Activated CD8-positive, alpha-beta T cell treated with anti-CD3 and anti-CD28 coated beads for 36 hours (primary cell): ENCODE measurements at regions not wholly inside any gene's neighbourhood (a gene's known extent, or its start where the extent isn't known, plus 50 kb on each side); places are given as distances from the start of the nearest gene placed in this dataset.

ENCODE experiments used
- ATAC-seq: fragments of 200-7000 bp; cut with Tn5 transposase; one replicate; pipeline ENCODE4 v1.10.0; 2021; ENCODE audit warnings: mild to moderate bottlenecking, moderate library complexity
- CTCF ChIA-PET: fragments of 350-600 bp; sonication (Branson Sonifier 250); formaldehyde crosslinking; loops from one replicate; lab custom pipeline; 2021; ENCODE audit warnings: antibody characterized with exemption; lab: Charles Lee
- POLR2A ChIA-PET: fragments of 350-600 bp; sonication (Branson Sonifier 250); formaldehyde crosslinking; loops from one replicate; lab custom pipeline; 2021; ENCODE audit warnings: antibody characterized with exemption; lab: Charles Lee
- DNase-seq: peaks from one replicate; pipeline ENCODE4 v3.0.0-alpha.2; 2020
- H3K27ac Mint-ChIP-seq: one replicate; pipeline ENCODE4 v1.8.0; 2021; ENCODE audit warnings: mild to moderate bottlenecking, mixed read lengths
- H3K27me3 Mint-ChIP-seq: one replicate; pipeline ENCODE4 v1.8.0; 2021; ENCODE audit warnings: mixed read lengths
- H3K36me3 Mint-ChIP-seq: one replicate; pipeline ENCODE4 v1.8.0; 2021; ENCODE audit warnings: low read depth, mixed read lengths
- H3K4me1 Mint-ChIP-seq: one replicate; pipeline ENCODE4 v1.8.0; 2021; ENCODE audit warnings: low read depth, mixed read lengths
- H3K4me3 Mint-ChIP-seq: one replicate; pipeline ENCODE4 v1.8.0; 2021; ENCODE audit warnings: mild to moderate bottlenecking, moderate library complexity, mixed read lengths
- H3K9me3 Mint-ChIP-seq: one replicate; pipeline ENCODE4 v1.8.0; 2021; ENCODE audit warnings: mixed read lengths
- intact Hi-C: fragments of 100-400 bp; cut with micrococcal nuclease; formaldehyde crosslinking; loops from one replicate; pipeline ENCODE4 v1.10.0; 2022
- TF ChIP-seq, protein P1 (sequence below): fragments of 200-600 bp; IDR thresholded peaks from one replicate; pipeline ENCODE4 v1.8.0; 2022; ENCODE audit warnings: antibody characterized with exemption, mild to moderate bottlenecking

DNA sequence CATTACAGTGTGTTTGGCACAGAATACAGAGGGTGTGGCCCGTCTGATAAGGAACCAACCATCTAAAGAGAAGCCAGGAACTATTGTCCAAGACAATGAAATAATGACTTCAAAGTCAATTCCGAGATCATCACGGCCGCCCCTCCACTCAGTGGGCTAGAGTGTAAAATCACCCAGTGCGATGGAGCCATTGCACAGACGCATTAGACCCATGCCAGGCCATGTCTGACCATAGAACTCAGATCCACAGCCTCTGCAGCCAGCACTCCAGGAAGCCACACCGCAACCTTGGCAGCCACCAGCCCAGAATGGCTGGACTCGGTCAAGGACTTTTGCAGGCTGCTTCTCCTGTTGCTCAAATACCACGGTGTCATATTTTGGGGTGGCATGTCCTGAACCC lies 835.7 kb downstream of the DCDC2C start:
- ATAC-seq = no peak
- Mint-ChIP-seq H3K4me3 (no peak overlapping the region), H3K27ac (no peak overlapping the region), H3K27me3 (no peaks in the 10 kb centered on the region), H3K36me3 (no peaks in the 10 kb centered on the region), H3K4me1 (no peaks in the 10 kb centered on the region), H3K9me3 (peaks cover 7% of the 10 kb centered on the region)
- intact Hi-C loops = no loop called here
- POLR2A ChIA-PET = no interaction called here
- TF ChIP-seq, protein P1, sequence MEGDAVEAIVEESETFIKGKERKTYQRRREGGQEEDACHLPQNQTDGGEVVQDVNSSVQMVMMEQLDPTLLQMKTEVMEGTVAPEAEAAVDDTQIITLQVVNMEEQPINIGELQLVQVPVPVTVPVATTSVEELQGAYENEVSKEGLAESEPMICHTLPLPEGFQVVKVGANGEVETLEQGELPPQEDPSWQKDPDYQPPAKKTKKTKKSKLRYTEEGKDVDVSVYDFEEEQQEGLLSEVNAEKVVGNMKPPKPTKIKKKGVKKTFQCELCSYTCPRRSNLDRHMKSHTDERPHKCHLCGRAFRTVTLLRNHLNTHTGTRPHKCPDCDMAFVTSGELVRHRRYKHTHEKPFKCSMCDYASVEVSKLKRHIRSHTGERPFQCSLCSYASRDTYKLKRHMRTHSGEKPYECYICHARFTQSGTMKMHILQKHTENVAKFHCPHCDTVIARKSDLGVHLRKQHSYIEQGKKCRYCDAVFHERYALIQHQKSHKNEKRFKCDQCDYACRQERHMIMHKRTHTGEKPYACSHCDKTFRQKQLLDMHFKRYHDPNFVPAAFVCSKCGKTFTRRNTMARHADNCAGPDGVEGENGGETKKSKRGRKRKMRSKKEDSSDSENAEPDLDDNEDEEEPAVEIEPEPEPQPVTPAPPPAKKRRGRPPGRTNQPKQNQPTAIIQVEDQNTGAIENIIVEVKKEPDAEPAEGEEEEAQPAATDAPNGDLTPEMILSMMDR = no peak
- CTCF ChIA-PET = no interaction called here
- DNase-seq = no peak

DNA sequence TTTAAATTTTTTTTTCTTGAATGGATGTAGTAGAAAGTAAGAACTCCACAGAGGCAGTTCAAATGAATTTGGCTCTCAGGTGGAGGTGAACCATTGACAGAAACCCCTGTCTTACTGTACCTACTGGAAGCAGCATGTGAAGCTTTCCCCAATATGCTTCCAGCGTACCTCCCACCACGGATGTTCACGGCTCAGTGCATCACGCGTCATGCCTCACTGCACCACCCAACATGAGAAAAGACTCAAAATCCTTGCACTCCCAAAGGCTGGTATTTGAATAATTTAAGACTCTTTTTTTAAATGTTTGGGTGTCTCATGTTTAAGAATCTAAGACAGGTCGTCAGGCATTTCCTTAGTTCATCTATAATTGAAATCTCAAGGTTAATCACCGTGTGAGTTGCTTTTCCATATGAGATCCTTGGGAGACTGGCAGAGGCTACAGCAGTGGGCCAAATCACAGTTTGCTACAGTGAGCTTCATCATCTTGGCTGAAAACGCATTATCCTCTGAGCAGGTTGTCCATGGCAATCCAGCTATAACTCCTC lies 846.4 kb downstream of the DCDC2C start:
- POLR2A ChIA-PET = no interaction called here
- H3K27me3 Mint-ChIP-seq = no peaks in the 10 kb centered on the region

DNA sequence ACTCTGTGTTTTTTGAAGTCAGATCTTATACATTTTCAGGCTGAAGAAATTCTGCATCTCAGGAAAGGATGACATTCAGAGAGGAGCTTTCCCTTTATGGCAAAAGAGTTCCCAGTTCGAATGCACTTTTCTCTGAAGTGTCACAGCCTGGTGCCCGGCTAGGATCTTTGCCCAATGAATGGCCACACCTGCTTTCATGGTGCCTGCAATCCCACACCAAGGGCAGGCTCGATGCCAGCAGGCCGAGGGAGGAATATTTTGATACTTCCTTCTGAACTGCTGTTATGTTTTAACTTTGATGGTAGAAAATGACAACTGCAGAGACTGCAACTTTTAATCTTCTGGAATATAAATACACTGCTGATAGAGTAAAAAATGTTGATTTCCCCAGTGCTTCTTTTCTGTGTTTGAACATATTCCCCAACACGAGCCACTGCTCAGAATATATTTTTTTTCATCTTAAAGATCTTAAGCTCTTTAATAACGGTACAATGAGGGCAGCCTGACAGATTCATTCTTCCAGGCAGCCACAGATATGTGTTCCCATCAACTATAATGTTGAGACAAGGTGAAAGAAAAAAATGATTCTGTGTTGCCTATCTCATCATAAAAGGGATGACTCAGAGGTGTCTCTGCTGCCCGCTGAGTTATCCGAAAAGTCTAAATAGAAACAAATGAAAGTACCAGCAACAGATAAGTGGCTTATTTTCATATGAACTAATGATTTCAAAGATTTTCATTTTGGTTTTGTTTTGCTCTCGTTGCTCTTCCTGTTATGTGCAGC lies 848.5 kb downstream of the DCDC2C start:
- DNase-seq (no peak), ATAC-seq (no peak)
- CTCF ChIA-PET = interaction anchor here (0.7 kb wide), 1 partner anchor 36 kb away, joined by 3 read pairs; no protein-coding TSS in a partner anchor
- Mint-ChIP-seq H3K9me3 (peaks cover 4% of the 10 kb centered on the region), H3K4me1 (no peaks in the 10 kb centered on the region), H3K36me3 (no peaks in the 10 kb centered on the region), H3K27me3 (no peaks in the 10 kb centered on the region), H3K4me3 (no peak overlapping the region), H3K27ac (no peak overlapping the region)
- intact Hi-C loops = no loop called here
- TF ChIP-seq, protein P1 = no peak
- POLR2A ChIA-PET = no interaction called here

More for the DNA sequence above, 846.4 kb downstream of the DCDC2C start:
- Mint-ChIP-seq H3K36me3 (no peaks in the 10 kb centered on the region), H3K9me3 (peaks cover 7% of the 10 kb centered on the region), H3K27ac (no peak overlapping the region), H3K4me1 (no peaks in the 10 kb centered on the region), H3K4me3 (no peak overlapping the region)
- CTCF ChIA-PET = no interaction called here
- ATAC-seq (no peak), DNase-seq (no peak)
- TF ChIP-seq, protein P1 = no peak
- intact Hi-C loops = no loop called here

DNA sequence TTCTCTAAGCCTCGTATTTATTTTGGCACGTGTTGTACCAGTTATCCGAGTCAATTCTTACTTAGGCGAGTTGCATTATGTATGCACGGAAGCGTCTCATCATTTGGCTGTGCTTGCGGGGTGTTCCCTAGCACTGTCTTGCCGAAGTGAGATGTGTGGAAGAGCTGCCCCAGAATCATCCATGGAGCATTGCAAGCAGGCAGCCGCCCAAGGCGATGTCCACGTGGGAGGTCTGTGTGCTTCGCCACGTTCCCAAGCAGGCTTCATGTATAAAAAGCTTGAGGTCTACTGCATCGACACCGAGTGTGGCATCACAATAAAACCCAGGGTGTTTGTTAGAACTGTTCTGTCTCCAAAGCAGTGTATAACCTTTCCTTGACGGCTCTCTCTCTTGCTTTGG lies 849.9 kb downstream of the DCDC2C start:
- POLR2A ChIA-PET = no interaction called here

More for the DNA sequence above, 849.9 kb downstream of the DCDC2C start:
- ATAC-seq (no peak), DNase-seq (no peak)
- Mint-ChIP-seq H3K9me3 (peaks cover 4% of the 10 kb centered on the region), H3K36me3 (no peaks in the 10 kb centered on the region), H3K4me3 (no peak overlapping the region), H3K27ac (no peak overlapping the region), H3K27me3 (no peaks in the 10 kb centered on the region), H3K4me1 (no peaks in the 10 kb centered on the region)
- CTCF ChIA-PET = no interaction called here
- intact Hi-C loops = no loop called here
- TF ChIP-seq, protein P1 = no peak
